ENCODE measurements at regions not wholly inside any gene's neighbourhood (a gene's known extent, or its start where the extent isn't known, plus 50 kb on each side); places are given as distances from the start of the nearest gene placed in this dataset.

- Histone ChIP-seq H3K9me2 (replicated peaks; ENCODE audit: low read depth, low read length) (no peaks in the 10 kb centered on the region), H3K79me2 (ENCODE audit: insufficient read depth, low read length) (no peaks in the 10 kb centered on the region), H2AFZ (ENCODE audit: low read length) (no peak overlapping the region)
Measured at GRCh38 chr11:105401269-105401809, 208.5 kb upstream of the GRIA4 start.

DNA sequence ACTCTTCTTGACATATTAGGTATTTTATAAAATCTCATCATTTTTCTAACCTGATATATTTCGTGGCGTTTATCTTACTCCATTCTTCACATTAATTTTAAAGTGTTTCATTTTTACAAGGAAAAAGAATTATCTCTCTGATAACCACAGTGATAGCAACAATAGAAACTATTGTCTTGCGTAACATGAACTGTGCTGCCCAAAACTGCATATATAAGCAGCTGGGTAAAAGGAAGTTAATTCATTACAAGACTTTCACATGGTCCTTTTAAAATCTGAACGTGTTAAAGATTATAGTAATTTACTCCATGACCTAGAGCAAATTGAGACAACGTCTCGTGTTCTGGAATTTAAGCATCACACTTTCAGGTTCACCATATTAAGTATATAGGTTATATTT lies 210.4 kb upstream of the GRIA4 start:
- no peaks in the 10 kb centered on the region for H3K9me3 ChIP-seq (ENCODE audit: insufficient read depth, low read depth, low read length)
- no peaks in the 10 kb centered on the region for H3K9me2 ChIP-seq (replicated peaks; ENCODE audit: low read depth, low read length)
- TF ChIP-seq EZH2phosphoT487 (IDR thresholded peaks at IDR 0.05; ENCODE audit: borderline replicate concordance): no peak

More at GRCh38 chr11:105401269-105401809, 208.5 kb upstream of the GRIA4 start:
- H3K4me1 ChIP-seq (ENCODE audit: insufficient read depth, low read length, poor library complexity, severe bottlenecking): no peaks in the 10 kb centered on the region
- H3K4me3 ChIP-seq (ENCODE audit: low read length, poor library complexity, severe bottlenecking): no peak overlapping the region
- no peaks in the 10 kb centered on the region for H3K27me3 ChIP-seq (ENCODE audit: insufficient read depth, low read length, poor library complexity, severe bottlenecking)
- H4K20me1 ChIP-seq (ENCODE audit: insufficient read depth, low read length, poor library complexity, severe bottlenecking): no peaks in the 10 kb centered on the region
- no peaks in the 10 kb centered on the region for H3K9me3 ChIP-seq (ENCODE audit: insufficient read depth, low read depth, low read length)
- H3K9ac ChIP-seq (ENCODE audit: low read depth, low read length, poor library complexity, severe bottlenecking): no peak overlapping the region
- no peaks in the 10 kb centered on the region for H3F3A ChIP-seq (ENCODE audit: low read depth)
- H3K36me3 ChIP-seq (ENCODE audit: insufficient read depth, low read length): no peaks in the 10 kb centered on the region
- H3K4me2 ChIP-seq (ENCODE audit: low read depth, low read length, poor library complexity, severe bottlenecking): no peak overlapping the region
- TF ChIP-seq, protein P1, sequence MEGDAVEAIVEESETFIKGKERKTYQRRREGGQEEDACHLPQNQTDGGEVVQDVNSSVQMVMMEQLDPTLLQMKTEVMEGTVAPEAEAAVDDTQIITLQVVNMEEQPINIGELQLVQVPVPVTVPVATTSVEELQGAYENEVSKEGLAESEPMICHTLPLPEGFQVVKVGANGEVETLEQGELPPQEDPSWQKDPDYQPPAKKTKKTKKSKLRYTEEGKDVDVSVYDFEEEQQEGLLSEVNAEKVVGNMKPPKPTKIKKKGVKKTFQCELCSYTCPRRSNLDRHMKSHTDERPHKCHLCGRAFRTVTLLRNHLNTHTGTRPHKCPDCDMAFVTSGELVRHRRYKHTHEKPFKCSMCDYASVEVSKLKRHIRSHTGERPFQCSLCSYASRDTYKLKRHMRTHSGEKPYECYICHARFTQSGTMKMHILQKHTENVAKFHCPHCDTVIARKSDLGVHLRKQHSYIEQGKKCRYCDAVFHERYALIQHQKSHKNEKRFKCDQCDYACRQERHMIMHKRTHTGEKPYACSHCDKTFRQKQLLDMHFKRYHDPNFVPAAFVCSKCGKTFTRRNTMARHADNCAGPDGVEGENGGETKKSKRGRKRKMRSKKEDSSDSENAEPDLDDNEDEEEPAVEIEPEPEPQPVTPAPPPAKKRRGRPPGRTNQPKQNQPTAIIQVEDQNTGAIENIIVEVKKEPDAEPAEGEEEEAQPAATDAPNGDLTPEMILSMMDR (conservative IDR thresholded peaks at IDR 0.05; ENCODE audit: low read length): no peak
- no peak for TF ChIP-seq EZH2phosphoT487 (IDR thresholded peaks at IDR 0.05; ENCODE audit: borderline replicate concordance)

GRCh38 chr11:105398636-105399035 lies 211.2 kb upstream of the GRIA4 start:
- Histone ChIP-seq H2AFZ (ENCODE audit: low read length) (no peak overlapping the region), H3K9ac (ENCODE audit: low read depth, low read length, poor library complexity, severe bottlenecking) (no peak overlapping the region), H3K9me3 (ENCODE audit: insufficient read depth, low read depth, low read length) (no peaks in the 10 kb centered on the region), H3K4me1 (ENCODE audit: insufficient read depth, low read length, poor library complexity, severe bottlenecking) (no peaks in the 10 kb centered on the region), H3K9me2 (replicated peaks; ENCODE audit: low read depth, low read length) (no peaks in the 10 kb centered on the region), H3K79me2 (ENCODE audit: insufficient read depth, low read length) (no peaks in the 10 kb centered on the region), H3F3A (ENCODE audit: low read depth) (no peaks in the 10 kb centered on the region), H3K4me3 (ENCODE audit: low read length, poor library complexity, severe bottlenecking) (no peak overlapping the region), H4K20me1 (ENCODE audit: insufficient read depth, low read length, poor library complexity, severe bottlenecking) (no peaks in the 10 kb centered on the region), H3K27me3 (ENCODE audit: insufficient read depth, low read length, poor library complexity, severe bottlenecking) (no peaks in the 10 kb centered on the region), H3K4me2 (ENCODE audit: low read depth, low read length, poor library complexity, severe bottlenecking) (no peak overlapping the region), H3K36me3 (ENCODE audit: insufficient read depth, low read length) (no peaks in the 10 kb centered on the region)
- TF ChIP-seq EZH2phosphoT487 (IDR thresholded peaks at IDR 0.05; ENCODE audit: borderline replicate concordance): no peak
- TF ChIP-seq, protein P1 (conservative IDR thresholded peaks at IDR 0.05; ENCODE audit: low read length): no peak

More for the DNA sequence above, 210.4 kb upstream of the GRIA4 start:
- Histone ChIP-seq H3K27me3 (ENCODE audit: insufficient read depth, low read length, poor library complexity, severe bottlenecking) (no peaks in the 10 kb centered on the region), H4K20me1 (ENCODE audit: insufficient read depth, low read length, poor library complexity, severe bottlenecking) (no peaks in the 10 kb centered on the region), H3K79me2 (ENCODE audit: insufficient read depth, low read length) (no peaks in the 10 kb centered on the region), H3K4me1 (ENCODE audit: insufficient read depth, low read length, poor library complexity, severe bottlenecking) (no peaks in the 10 kb centered on the region), H3K36me3 (ENCODE audit: insufficient read depth, low read length) (no peaks in the 10 kb centered on the region), H3K4me2 (ENCODE audit: low read depth, low read length, poor library complexity, severe bottlenecking) (no peak overlapping the region), H3K9ac (ENCODE audit: low read depth, low read length, poor library complexity, severe bottlenecking) (no peak overlapping the region), H2AFZ (ENCODE audit: low read length) (no peak overlapping the region), H3F3A (ENCODE audit: low read depth) (no peaks in the 10 kb centered on the region), H3K4me3 (ENCODE audit: low read length, poor library complexity, severe bottlenecking) (no peak overlapping the region)

DNA sequence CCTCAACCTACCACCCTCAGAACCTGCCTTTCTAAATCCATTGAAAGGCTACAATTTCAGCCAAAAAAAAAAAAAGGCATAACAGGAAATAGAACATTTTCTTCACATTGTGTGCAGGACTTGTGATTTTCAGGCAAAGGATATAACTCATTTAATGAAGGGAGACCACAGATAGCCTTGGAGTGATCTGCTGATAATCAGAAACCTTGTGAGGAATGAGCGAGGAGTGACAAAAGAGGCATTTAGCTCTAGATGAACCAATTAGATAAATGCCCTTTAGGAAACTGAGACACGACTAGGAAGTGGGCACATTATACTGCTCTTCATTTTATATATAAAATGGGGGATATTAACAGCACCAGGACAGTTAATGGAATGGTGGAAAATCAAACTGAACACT lies 216.5 kb upstream of the GRIA4 start:
- H3K79me2 ChIP-seq (ENCODE audit: insufficient read depth, low read length): no peaks in the 10 kb centered on the region
- H3K4me3 ChIP-seq (ENCODE audit: low read length, poor library complexity, severe bottlenecking): no peak overlapping the region
- TF ChIP-seq, protein P1 (conservative IDR thresholded peaks at IDR 0.05; ENCODE audit: low read length): no peak
- no peak for TF ChIP-seq EZH2phosphoT487 (IDR thresholded peaks at IDR 0.05; ENCODE audit: borderline replicate concordance)
- no peaks in the 10 kb centered on the region for H3F3A ChIP-seq (ENCODE audit: low read depth)
- no peaks in the 10 kb centered on the region for H3K27me3 ChIP-seq (ENCODE audit: insufficient read depth, low read length, poor library complexity, severe bottlenecking)
- no peaks in the 10 kb centered on the region for H3K9me3 ChIP-seq (ENCODE audit: insufficient read depth, low read depth, low read length)
- H3K9me2 ChIP-seq (replicated peaks; ENCODE audit: low read depth, low read length): no peaks in the 10 kb centered on the region
- no peak overlapping the region for H3K4me2 ChIP-seq (ENCODE audit: low read depth, low read length, poor library complexity, severe bottlenecking)
- no peaks in the 10 kb centered on the region for H3K4me1 ChIP-seq (ENCODE audit: insufficient read depth, low read length, poor library complexity, severe bottlenecking)
- no peak overlapping the region for H2AFZ ChIP-seq (ENCODE audit: low read length)
- H4K20me1 ChIP-seq (ENCODE audit: insufficient read depth, low read length, poor library complexity, severe bottlenecking): no peaks in the 10 kb centered on the region
- H3K36me3 ChIP-seq (ENCODE audit: insufficient read depth, low read length): no peaks in the 10 kb centered on the region
- no peak overlapping the region for H3K9ac ChIP-seq (ENCODE audit: low read depth, low read length, poor library complexity, severe bottlenecking)
